ENCODE measurements at regions not wholly inside any gene's neighbourhood (a gene's known extent, or its start where the extent isn't known, plus 50 kb on each side); places are given as distances from the start of the nearest gene placed in this dataset.

GRCh38 chr16:74100395-74101326 is 196.0 kb upstream of the PSMD7 start:
- CTCF ChIA-PET: no interaction called here

DNA sequence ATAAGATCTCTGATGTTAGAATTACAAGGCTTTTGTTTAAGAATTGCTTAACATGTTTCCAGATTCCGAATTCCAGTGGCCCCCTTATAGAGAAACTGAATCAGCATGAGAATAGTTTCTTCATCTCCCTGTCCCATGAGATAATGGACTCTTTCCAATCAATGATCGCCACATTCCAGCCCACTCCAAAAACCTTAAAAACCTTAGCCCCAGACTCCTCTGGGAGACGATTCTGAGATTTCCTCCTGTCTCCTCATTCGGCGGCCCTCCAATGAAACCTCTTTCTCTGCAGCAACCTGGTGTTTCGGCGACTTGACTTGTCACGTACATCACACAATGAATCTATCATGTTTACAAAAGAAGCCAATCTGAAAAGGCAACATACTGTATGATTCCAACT is 197.1 kb upstream of the PSMD7 start:
- CTCF ChIA-PET: no interaction called here
- no peak for TF ChIP-seq ELF4 (IDR thresholded peaks at IDR 0.05)
- TF ChIP-seq ARNT (IDR thresholded peaks at IDR 0.05): no peak
- TF ChIP-seq HDGF (IDR thresholded peaks at IDR 0.05; ENCODE audit: borderline replicate concordance): no peak
- TF ChIP-seq FOXM1 (IDR thresholded peaks at IDR 0.05; ENCODE audit: borderline replicate concordance): no peak
- TF ChIP-seq TARDBP (IDR thresholded peaks at IDR 0.05): no peak
- no peak for TF ChIP-seq SP1 (IDR thresholded peaks at IDR 0.05)
- no peak for TF ChIP-seq BHLHE40 (IDR thresholded peaks at IDR 0.05; ENCODE audit: borderline replicate concordance)
- no peak for TF ChIP-seq CTBP1 (IDR thresholded peaks at IDR 0.05; ENCODE audit: borderline replicate concordance)
- no peak for TF ChIP-seq FOXK2 (IDR thresholded peaks at IDR 0.05)
- TF ChIP-seq SUZ12 (IDR thresholded peaks at IDR 0.05): no peak
- DNase-seq (ENCODE audit: extremely low spot score): no peak
- POLR2A ChIA-PET: no interaction called here

More at GRCh38 chr16:74100395-74101326, 196.0 kb upstream of the PSMD7 start:
- POLR2A ChIA-PET: no interaction called here
- no peak for DNase-seq (ENCODE audit: extremely low spot score)
- TF ChIP-seq CTBP1 (IDR thresholded peaks at IDR 0.05; ENCODE audit: borderline replicate concordance) (no peak), ARNT (IDR thresholded peaks at IDR 0.05) (no peak), ELF4 (IDR thresholded peaks at IDR 0.05) (no peak), L3MBTL2 (conservative IDR thresholded peaks at IDR 0.05) (no peak), SUZ12 (IDR thresholded peaks at IDR 0.05) (no peak), FOXA1 (IDR thresholded peaks at IDR 0.05) (no peak), TARDBP (IDR thresholded peaks at IDR 0.05) (no peak)

- DNase-seq (ENCODE audit: extremely low spot score): no peak
- POLR2A ChIA-PET: no interaction called here
- CTCF ChIA-PET: no interaction called here
- TF ChIP-seq HDGF (IDR thresholded peaks at IDR 0.05; ENCODE audit: borderline replicate concordance): no peak
- no peak for TF ChIP-seq SP1 (IDR thresholded peaks at IDR 0.05)
- no peak for TF ChIP-seq FOXM1 (IDR thresholded peaks at IDR 0.05; ENCODE audit: borderline replicate concordance)
- TF ChIP-seq CTBP1 (IDR thresholded peaks at IDR 0.05; ENCODE audit: borderline replicate concordance): no peak
- no peak for TF ChIP-seq ZNF384 (IDR thresholded peaks at IDR 0.05)
- TF ChIP-seq LEF1 (IDR thresholded peaks at IDR 0.05; ENCODE audit: borderline replicate concordance): no peak
- TF ChIP-seq SUZ12 (IDR thresholded peaks at IDR 0.05): no peak
- TF ChIP-seq FOXA1 (IDR thresholded peaks at IDR 0.05): no peak
- TF ChIP-seq TARDBP (IDR thresholded peaks at IDR 0.05): no peak
- TF ChIP-seq L3MBTL2 (conservative IDR thresholded peaks at IDR 0.05): no peak
- no peak for TF ChIP-seq FOXK2 (IDR thresholded peaks at IDR 0.05)
- TF ChIP-seq ELF4 (IDR thresholded peaks at IDR 0.05): no peak
- TF ChIP-seq BHLHE40 (IDR thresholded peaks at IDR 0.05; ENCODE audit: borderline replicate concordance): no peak
- TF ChIP-seq PKNOX1 (IDR thresholded peaks at IDR 0.05): no peak
- no peak for TF ChIP-seq ARNT (IDR thresholded peaks at IDR 0.05)
- TF ChIP-seq NFRKB (IDR thresholded peaks at IDR 0.05): no peak
These were observed 201.7 kb upstream of the PSMD7 start for GRCh38 chr16:74094962-74095361.

DNA sequence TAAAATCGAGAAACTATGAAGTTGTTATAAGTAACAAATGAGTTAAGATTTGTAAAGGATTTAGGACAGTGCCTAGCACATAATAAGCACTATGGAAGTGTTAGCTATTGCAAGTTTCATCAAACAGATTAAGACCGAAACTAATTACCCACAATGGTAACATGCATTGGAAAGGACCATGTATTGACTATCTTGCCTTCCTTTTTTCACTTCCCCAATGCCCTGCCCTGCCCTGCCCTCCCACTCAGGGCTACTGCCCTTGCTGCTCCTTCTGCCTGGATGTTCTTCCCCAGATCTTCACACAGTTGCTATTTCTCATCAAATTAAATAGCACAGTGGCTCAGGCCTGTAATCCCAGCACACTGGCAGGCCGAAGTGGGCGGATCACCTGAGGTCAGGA is 202.1 kb upstream of the PSMD7 start:
- CTCF ChIA-PET: no interaction called here
- DNase-seq (ENCODE audit: extremely low spot score): no peak
- TF ChIP-seq FOXA1 (IDR thresholded peaks at IDR 0.05) (no peak), LEF1 (IDR thresholded peaks at IDR 0.05; ENCODE audit: borderline replicate concordance) (no peak), NFRKB (IDR thresholded peaks at IDR 0.05) (no peak), FOXM1 (IDR thresholded peaks at IDR 0.05; ENCODE audit: borderline replicate concordance) (no peak), BHLHE40 (IDR thresholded peaks at IDR 0.05; ENCODE audit: borderline replicate concordance) (no peak), SP1 (IDR thresholded peaks at IDR 0.05) (no peak), ELF4 (IDR thresholded peaks at IDR 0.05) (no peak)
- POLR2A ChIA-PET: no interaction called here

DNA sequence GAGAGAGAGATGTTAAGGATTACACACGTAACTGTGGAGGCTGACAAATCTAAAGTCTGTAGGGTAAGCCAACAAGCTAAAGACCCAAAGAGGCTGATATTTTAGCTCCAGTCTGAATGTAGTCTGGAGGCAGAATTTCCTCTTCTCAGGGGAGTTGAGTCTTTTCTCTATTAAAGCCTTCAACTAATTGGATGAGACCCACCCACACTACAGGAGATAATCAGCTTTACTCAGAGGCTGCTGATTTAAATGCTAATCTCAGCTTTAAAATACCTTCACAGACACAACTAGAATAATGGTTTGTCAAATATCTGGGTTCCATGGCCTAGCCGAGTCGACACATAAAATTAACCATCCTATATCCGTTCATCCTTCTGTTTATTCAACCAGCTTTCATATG is 204.3 kb upstream of the PSMD7 start:
- CTCF ChIA-PET: interaction anchor here (0.6 kb wide), 2 partner anchors 13 to 218 kb away, joined by 3 to 4 read pairs; no protein-coding TSS in a partner anchor
- TF ChIP-seq TARDBP (IDR thresholded peaks at IDR 0.05) (no peak), FOXM1 (IDR thresholded peaks at IDR 0.05; ENCODE audit: borderline replicate concordance) (no peak), LEF1 (IDR thresholded peaks at IDR 0.05; ENCODE audit: borderline replicate concordance) (no peak), HDGF (IDR thresholded peaks at IDR 0.05; ENCODE audit: borderline replicate concordance) (no peak), FOXA1 (IDR thresholded peaks at IDR 0.05) (no peak), ZNF384 (IDR thresholded peaks at IDR 0.05) (no peak), NFRKB (IDR thresholded peaks at IDR 0.05) (no peak), ARNT (IDR thresholded peaks at IDR 0.05) (no peak), BHLHE40 (IDR thresholded peaks at IDR 0.05; ENCODE audit: borderline replicate concordance) (no peak), SP1 (IDR thresholded peaks at IDR 0.05) (no peak), FOXK2 (IDR thresholded peaks at IDR 0.05) (no peak), L3MBTL2 (conservative IDR thresholded peaks at IDR 0.05) (no peak), CTBP1 (IDR thresholded peaks at IDR 0.05; ENCODE audit: borderline replicate concordance) (no peak), SUZ12 (IDR thresholded peaks at IDR 0.05) (no peak), PKNOX1 (IDR thresholded peaks at IDR 0.05) (no peak), ELF4 (IDR thresholded peaks at IDR 0.05) (no peak)
- POLR2A ChIA-PET: no interaction called here
- no peak for DNase-seq (ENCODE audit: extremely low spot score)

- ChIA-PET POLR2A (no interaction called here), CTCF (no interaction called here)
- TF ChIP-seq HDGF (IDR thresholded peaks at IDR 0.05; ENCODE audit: borderline replicate concordance): no peak
- TF ChIP-seq L3MBTL2 (conservative IDR thresholded peaks at IDR 0.05): no peak
- TF ChIP-seq ZNF384 (IDR thresholded peaks at IDR 0.05): no peak
- TF ChIP-seq BHLHE40 (IDR thresholded peaks at IDR 0.05; ENCODE audit: borderline replicate concordance): no peak
- no peak for DNase-seq (ENCODE audit: extremely low spot score)
These were observed 205.7 kb upstream of the PSMD7 start for GRCh38 chr16:74090871-74091270.

Data from HEK293T (cell line).